Neural cell (in vitro differentiated cells): ENCODE measurements at regions not wholly inside any gene's neighbourhood (a gene's known extent, or its start where the extent isn't known, plus 50 kb on each side); places are given as distances from the start of the nearest gene placed in this dataset.

Experiments used
- H2AFZ ChIP-seq: fragments of 200-600, 300-800 bp; sonication (generic), shearing (Covaris generic); 2 replicates; pipeline ENCODE4 v1.6.0; 2014; ENCODE audit warnings: low read depth, mild to moderate bottlenecking, antibody characterized with exemption, low read length, moderate library complexity
- H3F3A ChIP-seq: fragments of 200-600 bp; shearing (Covaris generic); 2 replicates; pipeline ENCODE4 v1.6.1; 2016; ENCODE audit warnings: mild to moderate bottlenecking, moderate library complexity, mixed read lengths, antibody characterized with exemption, low read length; ENCODE audit not compliant: insufficient read depth, poor library complexity, severe bottlenecking
- H3K27ac ChIP-seq: fragments of 200-600, 300-800 bp; sonication (generic), shearing (Covaris generic); 2 replicates; pipeline ENCODE4 v1.5.1; 2014; ENCODE audit warnings: mild to moderate bottlenecking, low read length, moderate library complexity
- H3K27me3 ChIP-seq: fragments of 300-800, 200-600 bp; sonication (generic), shearing (Covaris generic); 2 replicates; pipeline ENCODE4 v1.6.0; 2014; ENCODE audit warnings: mild to moderate bottlenecking, low read depth, low read length, moderate library complexity; ENCODE audit not compliant: insufficient read depth
- H3K36me3 ChIP-seq: fragments of 300-800, 200-600 bp; sonication (generic), shearing (Covaris generic); 2 replicates; pipeline ENCODE4 v1.5.1; 2014; ENCODE audit warnings: mild to moderate bottlenecking, antibody characterized with exemption, low read length, moderate library complexity; ENCODE audit not compliant: insufficient read depth
- H3K4me2 ChIP-seq: fragments of 300-800, 200-600 bp; sonication (generic), shearing (Covaris generic); 2 replicates; pipeline ENCODE4 v1.6.0; 2014; ENCODE audit warnings: mild to moderate bottlenecking, low read length
- H3K4me3 ChIP-seq: fragments of 300-800, 200-600 bp; sonication (generic), shearing (Covaris generic); 2 replicates; pipeline ENCODE4 v1.5.1; 2014; ENCODE audit warnings: mild to moderate bottlenecking, low read length, moderate library complexity
- H3K79me2 ChIP-seq: fragments of 200-600 bp; shearing (Covaris generic); replicated peaks from 2 replicates; pipeline ENCODE4 v1.6.0; 2014; ENCODE audit warnings: mild to moderate bottlenecking, low read length, moderate library complexity; ENCODE audit not compliant: insufficient read depth
- H3K9ac ChIP-seq: fragments of 300-800, 200-600 bp; sonication (generic), shearing (Covaris generic); 2 replicates; pipeline ENCODE4 v1.6.1; 2016; ENCODE audit warnings: mild to moderate bottlenecking, low read length, mixed read lengths
- H3K9me2 ChIP-seq: fragments of 200-600 bp; shearing (Covaris generic); 2 replicates; pipeline ENCODE4 v1.6.1; 2016; ENCODE audit warnings: mild to moderate bottlenecking, low read length, mixed read lengths; ENCODE audit not compliant: insufficient read depth
- H3K9me3 ChIP-seq: fragments of 200-600, 300-800 bp; sonication (generic), shearing (Covaris generic); 2 replicates; pipeline ENCODE4 v1.6.1; 2016; ENCODE audit warnings: mild to moderate bottlenecking, mixed run types, low read length, moderate library complexity, mixed read lengths
- H4K20me1 ChIP-seq: fragments of 200-600 bp; shearing (Covaris generic); 2 replicates; pipeline ENCODE4 v1.6.1; 2016; ENCODE audit warnings: mild to moderate bottlenecking, mixed run types; ENCODE audit not compliant: insufficient read depth
- CTCF ChIP-seq: fragments of 450-650 bp; IDR thresholded peaks from 2 replicates; pipeline ENCODE4 v1.5.1; 2014; ENCODE audit warnings: antibody characterized with exemption, mild to moderate bottlenecking, moderate library complexity; ENCODE audit not compliant: poor library complexity, severe bottlenecking
- EP300 ChIP-seq: fragments of 450-650 bp; conservative IDR thresholded peaks from 2 replicates; pipeline ENCODE4 v1.6.1; 2014; ENCODE audit warnings: antibody characterized with exemption, mild to moderate bottlenecking, moderate library complexity; ENCODE audit not compliant: poor library complexity, severe bottlenecking
- EZH2 ChIP-seq: fragments of 200-600, 300-800 bp; shearing (Covaris generic), sonication (generic); IDR thresholded peaks from 2 replicates; pipeline ENCODE4 v1.6.1; 2014; ENCODE audit warnings: antibody characterized with exemption, low read length, borderline replicate concordance, mild to moderate bottlenecking; ENCODE audit not compliant: insufficient read depth, poor library complexity, severe bottlenecking
- MXI1 ChIP-seq: fragments of 450-650 bp; conservative IDR thresholded peaks from 2 replicates; pipeline ENCODE4 v1.6.1; 2014; ENCODE audit warnings: antibody characterized with exemption, mild to moderate bottlenecking; ENCODE audit not compliant: poor library complexity, severe bottlenecking
- POLR2AphosphoS5 ChIP-seq: IDR thresholded peaks from 2 replicates; pipeline ENCODE4 v1.6.1; 2012
- RAD21 ChIP-seq: fragments of 450-650 bp; conservative IDR thresholded peaks from 2 replicates; pipeline ENCODE4 v1.6.1; 2014; ENCODE audit warnings: antibody characterized with exemption, mild to moderate bottlenecking, moderate library complexity
- REST ChIP-seq: IDR thresholded peaks from 2 replicates; pipeline ENCODE4 v1.6.1; 2012; ENCODE audit warnings: borderline replicate concordance
- SMC3 ChIP-seq: fragments of 450-650 bp; conservative IDR thresholded peaks from 2 replicates; pipeline ENCODE4 v1.6.1; 2014; ENCODE audit warnings: antibody characterized with exemption, mild to moderate bottlenecking, moderate library complexity; ENCODE audit not compliant: poor library complexity
- TAF1 ChIP-seq: IDR thresholded peaks from 2 replicates; pipeline ENCODE4 v1.6.1; 2012; ENCODE audit warnings: low read depth

- Histone ChIP-seq H3K9me3 (no peaks in the 10 kb centered on the region), H3K9ac (no peak overlapping the region), H3K4me2 (no peak overlapping the region), H3K27me3 (no peaks in the 10 kb centered on the region), H4K20me1 (no peaks in the 10 kb centered on the region), H3K9me2 (no peaks in the 10 kb centered on the region), H2AFZ (no peak overlapping the region), H3F3A (no peaks in the 10 kb centered on the region), H3K79me2 (no peaks in the 10 kb centered on the region), H3K27ac (no peak overlapping the region), H3K36me3 (no peaks in the 10 kb centered on the region), H3K4me3 (no peak overlapping the region)
- TF ChIP-seq MXI1 (no peak), CTCF (no peak), EZH2 (no peak), TAF1 (no peak), POLR2AphosphoS5 (no peak), EP300 (no peak), SMC3 (no peak), RAD21 (no peak), REST (no peak)
These were observed 50.5 kb downstream of the PALM2AKAP2 start for GRCh38 chr9:109830545-109830944.

GRCh38 chr9:109831998-109832658 lies 52.1 kb downstream of the PALM2AKAP2 start:
- H3K9me3 ChIP-seq = no peaks in the 10 kb centered on the region
- no peak overlapping the region for H2AFZ ChIP-seq
- no peak overlapping the region for H3K4me3 ChIP-seq
- no peaks in the 10 kb centered on the region for H3F3A ChIP-seq
- no peaks in the 10 kb centered on the region for H3K27me3 ChIP-seq
- H3K4me2 ChIP-seq = no peak overlapping the region
- no peaks in the 10 kb centered on the region for H3K36me3 ChIP-seq
- no peaks in the 10 kb centered on the region for H3K79me2 ChIP-seq
- TF ChIP-seq EZH2 (no peak), RAD21 (no peak), POLR2AphosphoS5 (no peak), REST (no peak), TAF1 (no peak), SMC3 (no peak), EP300 (no peak), CTCF (no peak), MXI1 (no peak)
- H3K9me2 ChIP-seq = no peaks in the 10 kb centered on the region
- H3K27ac ChIP-seq = no peak overlapping the region
- H3K9ac ChIP-seq = no peak overlapping the region
- H4K20me1 ChIP-seq = no peaks in the 10 kb centered on the region
